Adrenal gland (tissue), 9 donors: ENCODE measurements at regions not wholly inside any gene's neighbourhood (a gene's known extent, or its start where the extent isn't known, plus 50 kb on each side); places are given as distances from the start of the nearest gene placed in this dataset.

Experiments used
- DNase-seq, 7 donors: peaks; one replicate each; pipeline ENCODE4 v3.0.0-alpha.2; 2019 to 2020
- H3K27ac ChIP-seq, 5 donors: fragments of 200-600 bp; sonication (generic) in 4 of 5; 1 replicate in 3 of 5; 2 replicates in 2 of 5; pipeline versions ENCODE4 v1.5.1 to v1.8.0; 2016 to 2020; ENCODE audit warnings: mild to moderate bottlenecking in 1 of 5
- H3K27me3 ChIP-seq: fragments of 200-600 bp; 2 replicates; pipeline ENCODE4 v1.8.0; 2021
- H3K36me3 ChIP-seq, 2 donors: fragments of 200-600 bp; replicated peaks in 1 of 2; 1 replicate in 1 of 2; 2 replicates in 1 of 2; pipeline versions ENCODE4 v1.5.1 to v1.8.0; 2018 to 2022
- H3K4me1 ChIP-seq, 2 donors: fragments of 200-600 bp; replicated peaks in 1 of 2; 1 replicate in 1 of 2; 2 replicates in 1 of 2; pipeline versions ENCODE4 v1.5.1 to v1.8.0; 2018 to 2021
- H3K4me3 ChIP-seq, 4 donors: fragments of 200-600 bp; sonication (generic) in 3 of 4; one replicate each; pipeline ENCODE4 v1.5.1; 2016 to 2018
- H3K9me3 ChIP-seq, 3 donors: fragments of 200-600 bp; sonication (generic) in 1 of 3; replicated peaks in 1 of 3; 1 replicate in 2 of 3; 2 replicates in 1 of 3; pipeline versions ENCODE4 v1.5.1 to v1.8.0; 2016 to 2021
- POLR2A ChIP-seq, 2 donors: fragments of 450-650 bp; IDR thresholded peaks; one replicate each; pipeline ENCODE4 v1.6.1; 2017; ENCODE audit warnings: antibody characterized with exemption in 2 of 2, mild to moderate bottlenecking in 2 of 2, moderate library complexity in 1 of 2
- WGBS, 4 donors: extraction: QIAGEN DNeasy Blood & Tissue Kit in 2 of 4; methylation state at CpG; one replicate each; pipeline versions ENCODE4 v1.1.5 to v1.1.7; 2013 to 2017; 5-methylcytosine and 5-hydroxymethylcytosine counted together
- intact Hi-C, 2 donors: fragments of 100-400 bp; cut with DNase I; formaldehyde crosslinking; loops; one replicate each; pipeline versions ENCODE4 v1.14.1 to v1.15.0; 2022 to 2023
- TF ChIP-seq, protein P1 (sequence below), 6 experiments: fragments of 450-650 bp in 4 of 6; fragments of 200-600 bp in 2 of 6; sonication (generic) in 1 of 6; IDR thresholded peaks; 1 replicate in 5 of 6; 2 replicates in 1 of 6; pipeline versions ENCODE4 v1.5.1 to v1.8.0; 2016 to 2021; ENCODE audit warnings: antibody characterized with exemption in 6 of 6, mild to moderate bottlenecking in 2 of 6, moderate library complexity in 1 of 6
- donor health status: healthy with polysubstance abuse.
- donor health status: Bipolar disorder and iron deficiency.
- donor health status: DM: yes; HTN: yes; CAD: no.
- donor health status: DM: no; HTN: no; CAD: no.
- donor health status: DM: no; HTN: no; CAD: no.

DNA sequence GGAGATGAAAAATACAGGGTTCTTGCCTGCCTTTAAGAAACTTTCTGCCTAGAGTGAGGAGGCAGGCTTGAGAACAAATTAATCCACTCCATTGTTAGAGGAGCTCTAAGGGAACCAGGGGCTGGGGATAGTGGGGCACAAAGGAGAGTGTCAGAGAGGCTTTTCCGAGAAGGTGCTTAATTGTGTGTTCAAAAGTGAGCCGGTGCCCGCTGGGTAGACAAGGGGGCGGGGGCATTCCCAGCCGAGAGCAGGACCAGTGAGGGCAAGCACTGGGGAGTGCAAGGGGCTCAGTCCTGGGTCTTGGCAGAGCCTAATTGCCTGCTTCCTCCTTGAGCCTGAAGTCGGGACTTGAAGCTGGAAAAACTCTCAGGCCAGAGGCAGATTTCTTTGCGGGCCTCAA is 377.4 kb downstream of the ETNK1 start:
- Histone ChIP-seq H3K4me1 (no peaks in the 10 kb centered on the region), H3K9me3 (no peaks in the 10 kb centered on the region), H3K27ac (no peak overlapping the region), H3K36me3 (no peaks in the 10 kb centered on the region), H3K27me3 (no peaks in the 10 kb centered on the region), H3K4me3 (no peak overlapping the region)
- WGBS, 4 donors: 61 to 75% (median 67%) methylated on average over 7 of the region's 7 CpGs
- DNase-seq: no peak
- intact Hi-C loops: no loop called here
- TF ChIP-seq POLR2A (IDR thresholded peaks at IDR 0.05): no peak
- TF ChIP-seq, protein P1, sequence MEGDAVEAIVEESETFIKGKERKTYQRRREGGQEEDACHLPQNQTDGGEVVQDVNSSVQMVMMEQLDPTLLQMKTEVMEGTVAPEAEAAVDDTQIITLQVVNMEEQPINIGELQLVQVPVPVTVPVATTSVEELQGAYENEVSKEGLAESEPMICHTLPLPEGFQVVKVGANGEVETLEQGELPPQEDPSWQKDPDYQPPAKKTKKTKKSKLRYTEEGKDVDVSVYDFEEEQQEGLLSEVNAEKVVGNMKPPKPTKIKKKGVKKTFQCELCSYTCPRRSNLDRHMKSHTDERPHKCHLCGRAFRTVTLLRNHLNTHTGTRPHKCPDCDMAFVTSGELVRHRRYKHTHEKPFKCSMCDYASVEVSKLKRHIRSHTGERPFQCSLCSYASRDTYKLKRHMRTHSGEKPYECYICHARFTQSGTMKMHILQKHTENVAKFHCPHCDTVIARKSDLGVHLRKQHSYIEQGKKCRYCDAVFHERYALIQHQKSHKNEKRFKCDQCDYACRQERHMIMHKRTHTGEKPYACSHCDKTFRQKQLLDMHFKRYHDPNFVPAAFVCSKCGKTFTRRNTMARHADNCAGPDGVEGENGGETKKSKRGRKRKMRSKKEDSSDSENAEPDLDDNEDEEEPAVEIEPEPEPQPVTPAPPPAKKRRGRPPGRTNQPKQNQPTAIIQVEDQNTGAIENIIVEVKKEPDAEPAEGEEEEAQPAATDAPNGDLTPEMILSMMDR (IDR thresholded peaks at IDR 0.05): no peak

DNA sequence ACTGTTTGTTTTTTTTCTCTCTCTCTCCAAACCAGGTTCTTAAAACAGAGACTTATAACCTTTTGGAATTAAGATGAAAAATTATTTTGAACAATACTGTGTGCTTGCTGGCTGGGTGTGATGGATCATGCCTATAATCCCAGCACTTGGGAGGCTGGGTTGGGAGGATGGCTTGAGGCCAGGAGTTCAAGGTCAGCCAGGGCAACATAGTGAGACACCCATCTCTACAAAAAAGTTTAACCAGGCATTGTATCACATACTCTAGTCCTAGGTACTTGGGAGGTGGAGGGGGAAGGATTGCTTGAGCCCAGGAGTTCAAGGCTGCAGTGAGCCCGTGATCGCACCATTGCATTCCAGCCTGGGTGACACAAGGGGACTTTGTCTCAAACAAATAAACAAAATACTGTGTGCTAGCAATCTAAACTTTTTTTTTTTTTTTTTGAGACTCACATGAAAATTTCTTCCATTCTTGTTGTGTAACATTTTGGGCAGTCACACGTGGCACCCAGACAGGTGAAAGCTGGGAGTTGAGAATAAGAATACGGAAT is 379.6 kb downstream of the ETNK1 start:
- H3K27ac ChIP-seq: no peak overlapping the region
- no peaks in the 10 kb centered on the region for H3K36me3 ChIP-seq
- TF ChIP-seq, protein P1 (IDR thresholded peaks at IDR 0.05): no peak
- TF ChIP-seq POLR2A (IDR thresholded peaks at IDR 0.05): no peak
- no peaks in the 10 kb centered on the region for H3K4me1 ChIP-seq
- intact Hi-C loops: no loop called here
- no peaks in the 10 kb centered on the region for H3K27me3 ChIP-seq
- no peaks in the 10 kb centered on the region for H3K9me3 ChIP-seq
- no peak for DNase-seq
- WGBS, 4 donors: 81 to 85% (median 83%) methylated on average over 4 of the region's 4 CpGs
- no peak overlapping the region for H3K4me3 ChIP-seq

DNA sequence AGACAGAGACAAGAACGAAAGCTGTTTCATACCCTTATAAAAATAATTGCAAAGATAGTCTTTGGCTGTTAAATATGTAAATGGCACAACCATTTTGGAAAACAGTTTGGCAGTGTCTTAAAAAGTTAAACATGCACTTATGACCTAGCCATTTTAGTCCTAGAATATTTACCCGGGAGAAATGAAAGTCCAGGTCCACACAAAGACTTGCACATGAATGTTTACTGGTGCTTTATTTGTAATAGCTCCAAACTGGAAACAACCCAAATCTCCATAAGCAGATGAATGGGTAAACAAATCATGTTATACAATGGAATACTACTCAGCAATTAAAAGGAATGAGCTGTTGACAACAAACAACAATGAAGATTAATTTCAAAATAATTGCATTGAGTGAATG is 380.4 kb downstream of the ETNK1 start:
- no peak overlapping the region for H3K4me3 ChIP-seq
- no peak for TF ChIP-seq POLR2A (IDR thresholded peaks at IDR 0.05)
- H3K4me1 ChIP-seq: no peaks in the 10 kb centered on the region
- H3K27ac ChIP-seq: no peak overlapping the region
- no peaks in the 10 kb centered on the region for H3K27me3 ChIP-seq
- no peaks in the 10 kb centered on the region for H3K36me3 ChIP-seq
- 62 to 68% (median 65%) methylated on average over 2 of the region's 2 CpGs for WGBS, 4 donors
- intact Hi-C loops: no loop called here
- DNase-seq: no peak
- H3K9me3 ChIP-seq: no peaks in the 10 kb centered on the region

DNA sequence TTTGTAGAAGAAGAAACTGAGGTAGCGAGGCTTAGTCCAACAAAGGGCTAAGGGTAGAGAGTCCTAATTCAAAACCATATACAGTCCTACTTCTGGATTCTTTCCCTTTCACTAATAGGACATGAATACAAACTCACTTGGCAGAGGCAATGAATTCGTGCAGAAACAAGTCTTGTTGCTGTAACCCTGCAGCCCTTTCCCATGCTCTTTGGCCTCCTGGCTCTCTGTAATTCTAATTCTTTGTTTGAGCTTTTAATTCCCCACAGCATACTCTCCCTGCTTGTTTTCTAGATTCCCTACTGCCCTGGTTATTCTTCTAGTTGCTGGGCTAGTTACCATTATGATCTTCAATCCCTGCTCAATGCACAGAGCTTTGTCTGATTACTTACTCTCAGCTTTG is 381.4 kb downstream of the ETNK1 start:
- no peak overlapping the region for H3K27ac ChIP-seq
- peak in 2 of 7 donors; percentile 3 to 23 for DNase-seq
- H3K27me3 ChIP-seq: no peaks in the 10 kb centered on the region
- 45 to 58% (median 49%) methylated on average over 2 of the region's 2 CpGs for WGBS, 4 donors
- no peaks in the 10 kb centered on the region for H3K9me3 ChIP-seq
- TF ChIP-seq, protein P1 (IDR thresholded peaks at IDR 0.05): no peak
- TF ChIP-seq POLR2A (IDR thresholded peaks at IDR 0.05): no peak
- no peak overlapping the region for H3K4me3 ChIP-seq
- intact Hi-C loops: no loop called here
- H3K36me3 ChIP-seq: no peaks in the 10 kb centered on the region
- no peaks in the 10 kb centered on the region for H3K4me1 ChIP-seq

DNA sequence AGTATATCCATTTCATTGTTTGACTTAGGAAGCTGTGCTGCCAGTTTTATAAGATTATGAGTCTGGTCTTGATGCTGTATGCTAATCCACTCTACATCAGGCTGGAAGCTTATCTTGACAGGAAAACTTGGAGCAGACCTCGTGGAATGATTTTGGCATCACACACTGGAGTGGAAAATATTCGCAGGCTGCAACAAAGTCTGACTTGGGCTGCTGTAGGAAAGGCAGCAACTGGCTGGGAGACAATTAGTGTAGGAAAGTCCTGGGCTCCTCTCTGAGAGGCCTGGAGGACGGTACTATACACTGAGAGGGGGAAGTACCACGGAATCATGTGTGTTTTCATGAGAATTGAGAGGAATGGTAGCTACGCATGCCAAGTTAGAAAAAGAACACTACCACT is 383.7 kb downstream of the ETNK1 start:
- H3K4me1 ChIP-seq: no peaks in the 10 kb centered on the region
- 52 to 61% (median 56%) methylated on average over 5 of the region's 5 CpGs for WGBS, 4 donors
- no peak overlapping the region for H3K4me3 ChIP-seq
- intact Hi-C loops: no loop called here
- no peaks in the 10 kb centered on the region for H3K9me3 ChIP-seq
- H3K27ac ChIP-seq: no peak overlapping the region
- no peaks in the 10 kb centered on the region for H3K36me3 ChIP-seq
- DNase-seq: no peak
- H3K27me3 ChIP-seq: no peaks in the 10 kb centered on the region
- TF ChIP-seq, protein P1 (IDR thresholded peaks at IDR 0.05): no peak
- no peak for TF ChIP-seq POLR2A (IDR thresholded peaks at IDR 0.05)
